Stimulated activated CD4-positive, alpha-beta T cell treated with anti-CD3 and anti-CD28 coated beads, Interleukin-1b, Interleukin-23, amount 100 ng/mL, for 48 hours (primary cell): ENCODE measurements at regions not wholly inside any gene's neighbourhood (a gene's known extent, or its start where the extent isn't known, plus 50 kb on each side); places are given as distances from the start of the nearest gene placed in this dataset.

Source experiments
- DNase-seq: peaks from one replicate; pipeline ENCODE4 v3.0.0-alpha.2; 2020

DNA sequence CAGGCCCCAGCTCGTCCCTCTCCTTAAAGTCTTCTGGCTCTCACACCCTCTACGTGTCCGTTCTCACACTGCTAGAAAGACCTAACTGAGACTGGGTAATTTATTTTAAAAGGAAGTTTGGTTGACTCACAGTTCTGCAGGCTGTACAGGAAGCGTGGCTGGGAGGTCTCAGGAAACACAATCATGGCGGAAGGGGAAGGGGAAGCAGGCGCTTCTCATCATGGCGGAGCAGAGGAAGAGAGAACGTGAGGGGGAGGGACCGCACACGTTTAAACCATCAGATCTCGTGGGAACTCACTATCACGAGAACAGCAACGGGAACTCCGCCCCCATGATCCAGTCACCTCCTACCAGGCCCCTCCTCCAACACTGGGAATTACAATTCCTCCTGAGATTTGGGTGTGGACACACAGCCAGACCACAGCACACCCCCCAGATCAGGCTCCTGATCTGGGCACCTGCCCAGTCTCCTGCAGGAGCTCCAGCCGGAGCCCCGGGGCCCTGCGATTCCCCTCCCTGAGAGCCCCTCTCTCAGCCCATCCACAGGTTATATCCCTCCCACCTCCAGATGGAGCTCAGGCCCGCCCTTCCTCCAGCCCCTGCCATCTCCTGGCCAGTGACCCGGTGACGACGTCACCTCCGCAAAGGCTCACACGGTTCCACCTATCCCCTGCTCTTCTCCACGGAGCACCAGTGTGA, 170.2 kb downstream of the BRD1 start:
- peak; percentile 80 for DNase-seq

DNA sequence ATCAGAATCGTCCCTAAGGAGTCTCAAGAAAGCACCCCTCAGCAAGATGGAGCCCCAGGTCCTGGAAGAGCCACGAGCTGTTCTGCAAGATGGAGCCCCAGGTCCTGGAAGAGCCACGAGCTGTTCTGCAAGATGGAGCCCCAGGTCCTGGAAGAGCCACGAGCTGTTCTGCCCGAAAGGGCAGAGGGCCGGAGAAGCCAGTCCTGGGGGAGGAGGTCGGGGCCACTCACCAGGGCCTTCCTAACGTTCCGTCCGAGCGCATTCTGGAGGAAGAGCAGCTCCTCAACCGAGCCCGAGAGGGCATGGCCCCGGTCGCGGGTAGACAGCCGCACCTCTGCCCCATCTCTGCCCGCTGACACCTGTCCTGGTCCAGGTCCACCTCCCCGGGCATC, 170.8 kb downstream of the BRD1 start:
- peak; percentile 52 for DNase-seq

DNA sequence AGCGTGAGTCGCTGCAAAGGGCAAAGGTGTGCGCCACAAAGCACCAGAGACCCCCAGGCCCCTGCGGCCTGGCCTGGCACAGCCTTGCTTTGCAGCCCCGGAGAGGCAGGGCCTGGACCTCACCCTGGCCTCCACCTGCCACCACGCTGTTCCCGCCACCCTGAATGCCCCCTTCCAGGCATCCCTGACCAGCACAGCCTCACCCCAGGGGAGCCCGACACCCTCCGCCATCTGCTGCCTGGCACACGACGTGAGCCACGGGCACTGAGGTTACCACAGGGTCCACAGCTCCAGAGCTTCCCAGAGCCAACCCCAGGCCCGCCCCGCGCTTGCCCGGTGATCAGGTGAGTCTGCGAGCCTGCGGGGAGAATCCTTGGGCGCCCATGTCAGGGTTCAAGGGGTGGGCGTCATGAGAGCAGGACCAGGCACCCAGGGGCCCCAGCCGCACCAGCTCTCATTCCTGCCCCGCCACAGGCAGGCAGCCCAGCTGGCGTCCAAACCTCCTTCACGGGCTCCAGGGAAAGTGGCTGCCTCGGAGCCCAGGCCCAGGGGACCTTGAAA, 171.3 kb downstream of the BRD1 start:
- no peak for DNase-seq

DNA sequence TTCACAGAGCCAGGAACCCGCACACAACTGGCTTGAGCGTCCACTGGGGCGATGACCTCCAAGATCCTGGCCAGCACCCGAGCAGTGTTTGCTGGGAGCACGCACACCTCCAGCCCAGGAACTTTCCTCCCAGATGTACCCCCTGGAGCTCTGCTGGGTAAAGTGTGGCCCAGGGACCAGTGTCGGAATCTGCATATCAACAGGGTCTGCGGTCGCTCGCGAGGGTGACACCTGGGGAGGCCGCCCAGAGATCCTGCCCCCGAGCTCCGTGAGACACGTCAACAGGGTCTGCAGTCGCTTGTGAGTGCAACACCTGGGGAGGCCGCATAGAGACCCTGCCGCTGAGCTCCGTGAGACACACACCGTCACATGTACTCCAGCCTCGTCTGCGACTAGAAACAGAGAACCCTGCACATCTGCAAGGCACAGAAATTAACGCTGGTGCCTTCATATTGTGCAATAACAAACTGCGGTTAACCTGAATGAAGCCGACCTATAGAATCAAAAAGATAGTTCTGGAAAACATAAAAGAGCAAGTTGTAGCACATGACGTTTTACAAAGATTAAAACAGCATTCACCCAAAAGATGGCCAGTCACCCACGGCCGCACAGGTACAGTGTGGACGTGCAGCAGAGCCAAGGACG, 172.4 kb downstream of the BRD1 start:
- DNase-seq = no peak

DNA sequence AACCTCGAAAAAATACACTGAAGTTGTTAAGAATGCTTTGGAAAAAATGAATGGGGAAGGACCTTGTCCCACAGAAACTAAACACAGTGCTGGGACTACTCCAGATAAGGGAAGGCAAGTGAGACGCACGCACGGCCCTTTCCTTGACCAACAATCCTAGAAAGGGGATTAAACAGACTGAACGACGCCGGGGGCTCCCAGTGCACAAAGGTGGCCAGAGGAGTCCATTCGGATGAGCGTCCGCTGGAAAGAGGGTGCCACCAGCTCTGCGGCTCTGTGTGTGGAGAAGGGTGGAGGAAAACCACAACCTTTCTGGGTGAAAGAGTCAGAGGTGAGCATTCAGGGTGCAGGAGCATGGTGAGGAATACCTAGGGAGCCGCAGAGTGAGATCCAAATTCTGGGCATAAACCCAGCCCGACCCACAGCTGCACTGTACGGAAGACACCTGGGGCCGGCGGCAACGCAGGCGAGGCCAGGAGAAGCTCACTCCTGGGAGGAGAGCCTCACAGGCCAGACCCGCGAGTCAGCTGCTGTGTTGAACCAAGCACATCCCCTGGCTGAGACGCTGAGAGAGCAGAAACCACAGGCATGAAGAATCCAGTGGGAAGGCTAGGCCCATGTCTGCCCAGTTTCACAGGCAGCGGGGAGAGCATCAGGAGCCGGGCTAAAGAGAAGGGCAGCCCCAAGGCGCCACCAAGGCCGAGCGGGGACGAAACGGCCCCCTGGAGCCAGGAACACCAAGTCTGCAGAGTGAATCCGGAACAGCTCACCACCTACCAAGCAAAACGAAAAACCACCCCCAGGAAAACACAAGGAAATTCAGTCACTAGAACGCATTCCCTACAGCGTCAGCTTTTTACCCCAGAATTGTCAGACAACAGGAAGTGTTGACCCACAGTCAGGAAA, 177.1 kb downstream of the BRD1 start:
- no peak for DNase-seq

DNA sequence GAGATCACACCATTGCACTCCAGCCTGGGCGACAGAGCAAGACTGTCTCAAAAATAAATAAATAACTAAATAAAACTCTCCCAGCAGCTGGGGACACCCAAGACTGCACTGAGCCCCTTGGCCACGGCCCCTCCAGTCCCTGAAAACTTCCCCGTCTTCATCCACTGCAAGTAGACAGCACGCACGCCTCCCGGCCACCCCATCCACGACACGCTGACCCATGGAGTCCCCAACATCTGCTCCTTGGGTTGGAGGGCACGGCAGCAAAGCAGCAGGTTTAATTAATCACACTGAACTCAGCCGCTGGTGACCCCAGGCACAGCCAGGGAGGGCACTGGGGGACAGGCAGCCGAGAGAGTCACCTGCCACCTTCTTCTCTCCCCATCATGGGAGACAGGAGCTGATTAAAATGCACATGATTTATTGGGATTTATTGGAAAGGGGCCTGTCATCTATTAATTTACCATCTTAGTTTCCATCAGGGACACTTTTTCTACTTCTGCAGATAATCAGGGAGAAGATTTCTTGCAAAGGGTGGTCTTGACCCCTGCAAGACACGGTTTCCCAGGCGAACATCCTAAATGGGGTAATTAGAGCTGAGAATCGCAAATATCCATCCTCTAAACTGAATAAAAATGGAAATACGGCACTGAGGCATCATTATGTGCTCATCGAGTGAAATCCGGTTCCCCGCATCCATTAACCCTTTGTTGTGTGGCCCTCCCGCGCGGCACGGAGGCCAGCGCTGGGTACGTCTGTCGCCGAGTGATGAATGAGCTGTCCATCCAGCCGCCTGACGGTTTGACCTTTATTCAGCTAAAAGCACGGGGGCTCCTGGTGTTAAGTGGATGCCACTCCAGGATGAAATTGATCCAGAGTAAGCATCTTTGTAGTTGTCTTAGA, 178.3 kb downstream of the BRD1 start:
- DNase-seq = no peak

DNA sequence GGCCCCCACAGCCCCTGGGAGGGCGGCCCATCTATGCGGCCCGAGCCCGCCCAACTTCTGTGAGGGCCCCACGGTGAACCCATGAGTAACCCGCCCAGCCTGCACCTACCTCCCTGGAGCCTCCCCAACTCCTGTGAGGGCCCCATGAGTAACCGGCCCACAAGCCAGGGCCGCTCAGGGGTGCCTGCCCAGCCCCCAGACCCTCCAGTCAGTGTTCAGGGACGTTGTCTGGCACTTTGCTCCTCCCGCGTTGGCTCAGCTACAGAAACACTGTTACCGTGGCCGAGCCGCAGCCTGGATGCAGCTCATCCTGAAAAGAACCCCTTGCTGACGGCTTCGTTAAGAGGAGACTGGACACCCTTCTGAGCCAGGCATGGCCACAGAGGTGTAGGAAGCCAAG, 179.6 kb downstream of the BRD1 start:
- DNase-seq = no peak

DNA sequence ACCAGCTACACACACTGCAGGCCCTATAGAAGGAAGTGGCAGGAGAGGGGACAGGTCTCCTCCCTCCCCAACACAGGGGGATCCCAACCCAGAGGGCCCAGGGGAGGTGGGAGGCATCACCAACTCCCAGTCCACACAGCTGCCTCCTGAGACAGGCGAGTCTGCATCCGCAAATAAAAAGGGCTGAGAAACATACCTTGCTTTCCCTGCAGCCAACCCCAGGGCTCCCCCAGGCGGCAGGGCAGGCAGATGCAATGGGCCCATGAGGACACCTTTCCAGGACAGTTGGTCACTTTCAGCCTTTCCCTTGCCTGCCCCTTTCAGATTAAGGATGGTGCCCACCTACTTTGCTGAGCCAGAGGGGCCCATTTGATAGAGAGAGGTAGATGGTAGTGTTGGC, 180.0 kb downstream of the BRD1 start:
- DNase-seq = no peak

DNA sequence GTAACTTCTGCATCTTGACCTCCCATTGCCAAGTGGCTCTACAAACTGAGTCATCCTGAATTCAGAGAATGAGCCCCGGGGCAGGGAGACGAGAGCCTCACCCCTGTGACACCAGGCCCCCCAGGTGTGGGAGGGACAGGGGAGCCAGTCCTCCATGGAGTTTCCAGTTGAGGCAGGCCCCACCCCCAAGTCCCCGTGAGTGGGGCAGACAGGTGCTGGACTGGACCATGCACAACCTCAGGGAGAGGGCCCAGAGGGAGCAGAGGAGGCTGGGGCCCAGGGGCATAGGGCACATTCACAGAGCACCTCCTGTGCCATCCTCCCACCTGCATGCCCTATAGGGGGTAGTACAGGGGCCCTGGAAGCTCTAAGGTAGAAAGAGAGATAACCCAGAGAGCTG, 180.8 kb downstream of the BRD1 start:
- no peak for DNase-seq

DNA sequence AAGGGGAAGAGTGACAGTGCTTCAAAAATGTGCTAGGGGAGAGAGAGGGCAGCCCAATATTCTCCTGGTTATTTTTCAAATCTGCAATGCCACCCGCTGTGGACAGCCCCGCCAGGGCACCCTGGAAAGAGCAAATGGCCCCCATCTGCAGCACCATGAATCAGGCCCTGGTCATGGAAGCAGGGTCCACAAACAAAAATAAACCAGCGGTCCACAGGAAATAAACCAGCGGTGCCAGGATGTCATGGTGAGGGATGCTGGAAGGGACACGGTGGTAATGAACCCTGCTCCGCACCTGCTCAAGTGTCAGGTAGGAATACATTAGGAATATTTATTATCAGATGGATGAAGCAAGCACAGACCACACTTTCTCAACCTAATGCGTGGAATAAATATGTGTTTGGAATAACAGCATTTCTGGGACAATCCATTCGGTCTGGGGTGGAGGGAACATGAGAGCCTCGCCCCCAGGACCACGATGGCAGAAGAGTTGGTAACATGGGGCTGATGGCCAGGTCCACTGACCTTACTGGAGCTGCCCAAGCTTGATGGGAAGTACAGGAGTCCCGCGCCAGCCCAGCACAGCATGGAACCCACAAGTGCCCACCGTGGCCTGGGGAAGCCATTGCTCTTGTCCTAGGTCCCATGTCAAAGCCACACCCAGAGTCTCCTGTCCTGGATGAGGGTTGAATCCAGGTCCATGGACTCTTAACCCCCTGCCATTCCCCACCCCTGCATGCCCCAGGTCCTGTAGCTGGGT, 181.7 kb downstream of the BRD1 start:
- no peak for DNase-seq

DNA sequence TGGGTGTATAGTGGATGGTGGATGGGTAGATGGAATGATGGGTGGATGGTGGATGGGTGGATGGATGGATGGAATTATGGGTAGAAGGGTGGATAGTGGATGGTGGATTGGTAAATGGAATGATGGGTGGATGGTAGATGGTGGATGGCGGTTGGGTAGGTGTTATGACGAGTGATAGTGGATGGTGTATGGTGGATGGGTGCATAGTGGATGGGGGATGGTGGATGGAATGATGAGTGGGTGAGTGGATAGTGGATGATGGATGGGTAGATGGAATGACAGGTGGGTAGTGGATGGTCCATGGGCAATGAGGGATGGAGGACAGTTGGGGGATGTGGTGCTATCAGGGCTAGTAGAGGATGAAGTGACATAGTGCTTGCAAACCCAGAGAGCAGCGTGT, 182.4 kb downstream of the BRD1 start:
- no peak for DNase-seq

DNA sequence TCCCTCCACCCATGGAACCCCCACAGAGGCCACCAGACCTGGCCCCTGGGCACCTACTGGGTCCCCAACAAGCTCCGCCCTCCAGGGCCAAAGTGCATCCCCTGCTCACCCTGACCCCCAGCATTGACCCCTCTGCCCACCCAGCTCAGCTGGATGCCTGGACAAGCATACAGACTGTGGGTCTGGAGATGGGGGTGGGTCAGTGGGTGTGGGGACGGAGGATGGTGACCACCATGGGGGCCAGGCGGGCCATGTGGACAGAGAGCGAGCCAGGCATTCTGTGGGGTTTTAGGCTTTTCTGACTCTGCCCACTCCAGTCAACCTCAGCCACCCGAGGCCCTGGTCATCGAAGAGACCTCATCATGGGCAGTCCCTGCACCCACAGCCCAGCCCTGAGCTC, 183.7 kb downstream of the BRD1 start:
- DNase-seq = no peak

DNA sequence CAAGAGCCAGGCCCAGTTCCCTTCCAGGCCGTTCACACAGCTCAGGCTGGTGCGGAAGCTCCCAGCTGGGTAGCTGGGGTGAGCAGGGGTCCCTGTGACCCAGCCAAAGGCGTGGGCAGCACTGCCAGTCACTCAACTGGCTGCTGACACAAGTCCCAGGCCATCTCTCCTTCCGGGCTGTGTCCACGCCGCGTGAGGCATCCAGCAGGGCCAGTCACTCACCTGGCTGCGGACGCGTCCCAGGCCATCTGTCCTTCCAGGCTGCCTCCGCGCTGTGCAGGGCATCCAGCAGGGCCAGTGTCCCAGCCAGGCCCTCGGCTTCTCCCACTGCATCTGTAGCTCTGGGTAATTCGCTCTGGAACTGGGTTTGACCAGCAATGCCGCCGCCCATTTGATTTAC, 184.2 kb downstream of the BRD1 start:
- DNase-seq = no peak

DNA sequence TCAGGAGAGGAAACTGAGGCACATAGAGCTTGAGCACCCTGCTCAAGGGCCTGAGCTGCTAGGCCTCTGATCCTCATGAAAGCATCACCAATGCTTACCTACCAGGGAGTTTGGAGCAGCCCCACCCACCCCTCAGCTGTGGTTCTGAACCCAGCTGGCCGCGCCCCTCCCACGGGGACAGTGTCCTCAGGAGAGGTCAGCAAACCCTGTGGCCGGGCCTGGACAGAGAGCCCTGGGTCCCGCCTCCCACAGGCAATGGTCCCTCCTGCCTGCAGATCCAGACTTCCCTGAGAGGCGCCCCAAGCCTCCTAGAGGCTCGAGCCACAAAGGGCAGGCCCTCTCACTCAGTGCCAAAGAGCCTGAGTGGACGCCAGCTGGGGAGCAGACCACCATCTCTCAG, 184.9 kb downstream of the BRD1 start:
- DNase-seq = no peak

DNA sequence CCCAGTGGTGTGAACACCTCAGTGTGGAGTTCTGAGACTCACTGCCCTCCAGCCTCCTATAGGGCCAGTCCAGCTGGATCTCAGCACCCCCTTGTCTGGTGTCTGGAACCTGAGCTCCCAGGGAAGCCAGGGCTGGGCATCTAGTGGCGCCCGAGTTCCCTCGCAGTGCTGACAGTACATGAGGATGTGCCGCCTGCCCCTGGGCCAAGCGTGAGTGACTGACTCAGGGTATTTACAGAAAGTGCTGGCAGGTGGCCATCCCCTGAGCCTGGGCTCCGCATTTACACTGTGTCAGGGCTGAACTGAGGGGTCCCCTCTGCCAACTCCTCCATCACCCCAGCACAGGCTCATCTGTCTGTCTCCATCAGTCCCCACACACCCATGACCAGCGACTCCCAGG, 185.3 kb downstream of the BRD1 start:
- no peak for DNase-seq

DNA sequence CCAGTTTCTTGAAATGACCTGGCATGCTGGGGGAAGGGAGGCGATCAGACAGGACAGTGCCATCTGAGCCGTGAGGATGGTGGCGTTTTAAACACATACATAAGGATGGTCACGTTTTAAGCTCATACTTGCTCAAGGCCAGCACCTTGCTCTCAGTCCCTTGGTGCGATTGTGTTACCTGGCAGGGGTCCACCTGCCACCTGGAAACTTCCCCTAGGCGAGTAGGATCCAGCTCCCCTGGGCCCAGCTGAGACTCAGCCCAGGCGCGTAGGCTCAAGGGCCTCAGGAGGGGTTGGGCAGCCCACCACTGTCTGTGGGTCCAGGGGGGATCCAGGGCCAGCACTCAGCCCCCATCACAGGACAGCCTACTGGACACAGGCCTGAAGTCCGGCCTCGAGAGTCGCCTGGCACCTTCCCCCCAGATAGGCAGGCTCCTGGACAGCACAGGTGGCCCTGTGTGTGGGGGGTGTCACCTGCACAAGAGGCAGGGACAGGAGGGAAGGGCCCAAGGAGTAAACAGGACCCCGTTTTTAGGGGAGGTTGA, 185.8 kb downstream of the BRD1 start:
- no peak for DNase-seq

DNA sequence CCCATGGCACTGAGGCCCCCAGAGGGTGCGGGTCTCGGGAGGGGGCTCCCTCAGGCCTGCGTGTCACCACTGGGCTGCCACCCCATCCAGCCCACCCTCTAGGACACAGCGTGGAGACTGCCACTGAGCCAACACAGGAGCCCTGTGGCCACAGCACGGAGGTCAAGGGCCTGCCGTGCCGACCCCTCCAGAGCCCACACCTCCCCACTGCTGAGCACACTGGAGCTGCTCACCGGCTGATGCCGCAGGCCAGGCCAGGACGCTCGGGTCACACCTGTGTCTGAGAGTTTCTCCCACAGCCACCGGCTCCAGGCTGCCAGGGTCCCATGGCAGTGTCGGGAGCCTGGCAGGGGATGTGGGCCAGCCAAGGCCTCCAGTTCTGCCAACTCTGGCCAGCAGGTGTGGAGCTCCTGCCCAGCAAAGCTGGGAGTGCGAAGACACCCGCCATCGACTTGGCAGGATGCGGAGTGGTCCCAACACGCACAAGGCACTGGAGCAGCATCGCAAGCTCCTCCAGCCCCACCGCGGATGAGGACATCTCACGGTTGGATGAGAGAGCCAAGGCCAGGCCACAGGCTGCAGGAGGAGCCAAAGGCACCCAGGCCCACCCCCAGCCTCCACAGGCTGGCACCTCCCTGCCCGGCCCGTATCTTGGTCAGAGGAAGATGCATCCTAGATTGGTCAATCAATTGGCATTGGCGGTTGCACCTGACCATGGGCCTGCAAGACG, 187.1 kb downstream of the BRD1 start:
- DNase-seq = no peak

DNA sequence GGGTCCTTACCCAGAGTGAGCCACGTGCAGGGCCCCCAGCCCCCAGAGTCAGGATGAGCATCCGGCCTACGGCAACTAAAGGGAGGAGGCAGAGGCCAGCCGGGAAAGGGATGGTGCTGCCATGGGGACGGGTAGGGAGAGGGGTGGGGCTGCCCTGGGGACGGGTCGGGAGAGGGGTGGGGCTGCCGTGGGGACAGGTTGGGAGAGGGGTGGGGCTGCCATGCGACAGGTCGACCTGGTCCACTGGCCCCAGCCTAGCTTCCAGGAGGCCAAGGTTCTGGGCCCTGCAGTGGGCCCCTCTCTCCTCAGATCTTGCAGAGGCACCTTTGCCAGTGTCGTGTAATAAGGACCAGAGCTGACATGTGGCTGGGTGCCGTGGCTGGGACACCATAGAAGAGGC, 187.7 kb downstream of the BRD1 start:
- no peak for DNase-seq

DNA sequence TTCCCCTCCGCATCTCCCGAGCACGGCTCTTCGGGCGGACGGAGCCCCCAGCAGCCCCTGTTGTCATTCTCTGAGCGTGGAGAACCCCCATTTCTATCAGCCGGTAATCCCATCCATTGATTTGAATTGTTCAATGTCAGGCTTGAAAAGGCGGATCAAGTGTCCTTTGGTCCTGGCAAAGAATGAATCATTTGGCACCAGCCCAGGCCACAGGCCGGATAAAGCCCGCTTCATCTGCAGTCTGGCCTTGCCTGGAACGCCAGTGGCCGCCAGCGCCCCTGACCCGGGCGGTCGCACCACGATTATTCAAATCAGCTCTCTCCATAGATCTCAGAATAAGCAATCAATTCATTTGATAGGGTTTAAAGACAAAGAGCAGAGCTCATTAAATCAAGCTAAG, 188.9 kb downstream of the BRD1 start:
- DNase-seq = no peak

DNA sequence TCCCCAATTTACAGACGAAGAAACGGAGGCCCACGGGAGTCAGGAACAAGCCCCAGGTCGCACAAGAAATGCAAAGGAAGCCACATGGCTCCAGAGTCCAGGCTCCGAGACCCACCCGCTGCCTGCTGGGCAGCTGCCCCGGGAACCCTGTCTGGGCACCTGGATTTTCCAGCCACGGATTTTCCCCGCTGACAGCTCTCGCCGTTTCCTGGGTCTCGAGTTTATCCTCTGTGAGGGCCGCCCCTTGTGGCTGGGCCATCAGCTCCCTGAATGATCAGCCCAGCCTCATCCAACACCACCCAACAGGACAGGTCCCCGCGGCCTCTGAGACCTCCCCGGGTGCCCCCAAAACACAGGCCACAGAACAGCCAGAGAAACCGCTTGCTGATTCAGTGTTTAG, 189.7 kb downstream of the BRD1 start:
- DNase-seq = no peak

DNA sequence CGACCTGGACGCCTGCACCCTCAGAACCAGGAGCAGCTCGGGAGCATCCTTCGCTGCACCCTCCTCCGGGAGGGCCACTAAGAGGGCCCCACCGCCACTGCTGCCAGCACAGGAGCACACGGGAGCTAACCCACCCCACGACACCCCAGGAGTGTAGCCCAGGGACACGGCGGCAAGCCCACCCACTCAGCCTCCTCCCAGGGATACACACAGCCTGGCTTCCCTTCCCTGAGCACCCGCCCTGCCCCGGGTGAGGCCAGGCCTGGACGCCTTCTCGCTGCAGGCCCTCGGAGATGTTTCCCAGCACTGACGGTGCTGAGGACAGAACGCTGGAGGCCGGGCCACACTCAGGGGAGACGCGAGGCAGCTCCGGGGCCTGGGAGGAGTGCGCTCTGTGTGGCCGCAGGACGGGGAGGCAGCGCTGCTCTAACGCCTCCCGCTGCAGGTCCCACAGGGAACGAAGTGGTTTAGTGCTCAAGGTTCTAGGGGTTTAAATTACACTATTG, 190.4 kb downstream of the BRD1 start:
- no peak for DNase-seq
